GM21390 (cell line): ENCODE measurements at regions not wholly inside any gene's neighbourhood (a gene's known extent, or its start where the extent isn't known, plus 50 kb on each side); places are given as distances from the start of the nearest gene placed in this dataset.

Experiments used
- ATAC-seq: cut with Tn5 transposase; IDR thresholded peaks from one replicate; pipeline ENCODE4 v1.9.1; 2021; ENCODE audit not compliant: unreplicated experiment

DNA sequence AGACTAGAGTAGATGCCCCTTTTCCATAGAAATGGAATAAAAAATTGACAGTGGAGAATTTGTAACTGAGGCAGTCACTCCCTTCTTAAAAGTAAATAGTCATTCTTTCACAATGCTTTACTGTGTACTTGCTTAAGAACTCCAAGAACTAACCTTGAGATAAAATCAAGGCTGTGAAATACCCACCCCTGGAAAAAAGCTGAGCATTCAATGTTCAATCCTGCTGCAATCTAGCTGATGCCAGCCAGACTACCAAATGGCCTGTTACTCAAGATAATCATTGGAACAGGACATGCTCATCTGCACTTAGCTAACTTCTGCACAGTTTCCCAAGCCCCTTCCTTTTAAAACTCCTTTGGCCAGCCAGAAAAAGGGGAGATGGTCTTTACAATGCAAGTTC lies 367.4 kb upstream of the GULP1 start:
- no peak for ATAC-seq

DNA sequence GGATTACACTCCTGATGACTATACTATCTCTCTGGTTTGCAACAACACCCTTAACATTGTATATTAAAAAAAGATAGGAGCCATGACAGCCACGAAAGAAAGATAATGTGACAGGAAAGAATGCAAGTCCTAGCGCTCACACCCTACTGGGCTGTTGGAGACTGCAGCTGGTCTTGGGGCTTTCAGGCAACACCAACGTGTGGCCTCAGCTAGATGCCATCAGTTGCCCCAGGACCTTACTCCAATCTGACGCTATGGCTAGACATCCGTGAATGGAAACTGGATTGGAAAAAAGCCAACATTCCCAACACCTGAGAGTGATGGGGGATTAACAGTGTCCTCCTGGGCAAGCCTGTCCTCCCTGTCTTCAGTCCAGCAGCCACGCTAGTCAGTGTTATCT lies 357.4 kb upstream of the GULP1 start:
- no peak for ATAC-seq

DNA sequence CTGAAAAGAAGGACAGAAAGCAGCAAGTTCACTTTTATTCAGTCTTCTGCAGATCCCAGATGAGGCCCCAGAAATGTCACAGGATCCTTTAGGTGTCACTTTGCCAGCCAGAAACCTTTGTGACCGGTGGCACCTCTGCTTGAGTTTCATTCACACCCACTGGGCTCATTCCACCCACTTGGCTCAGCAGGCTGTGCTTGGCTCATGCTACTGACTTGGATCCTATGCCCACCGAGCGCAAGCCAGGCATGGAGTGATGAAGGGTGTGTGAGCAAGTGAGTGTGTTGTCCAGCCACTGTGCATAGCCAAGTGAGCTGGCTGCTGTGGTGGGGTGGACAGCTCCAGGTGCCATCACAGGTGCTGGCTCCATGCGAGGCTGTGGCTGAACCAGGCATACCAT lies 357.0 kb upstream of the GULP1 start:
- no peak for ATAC-seq

DNA sequence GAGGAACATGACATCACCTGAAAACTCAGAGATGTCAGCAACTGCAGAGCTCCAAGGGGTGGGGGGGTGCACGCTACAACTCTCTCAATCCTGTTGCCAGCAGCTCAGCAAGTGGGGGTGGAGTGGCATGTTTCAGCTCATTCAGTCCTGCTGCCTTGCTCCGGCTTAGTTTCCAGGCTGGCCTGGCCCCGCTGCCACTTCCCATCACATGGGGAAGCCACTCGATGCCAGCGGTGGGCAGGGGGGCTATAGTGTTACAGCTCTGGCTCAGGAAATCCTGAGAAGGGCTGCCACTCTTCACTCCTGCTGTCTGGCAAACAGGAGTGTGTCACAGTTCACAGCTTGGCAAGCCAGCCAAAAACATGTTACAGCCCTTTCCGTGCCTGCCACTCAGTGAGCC lies 356.5 kb upstream of the GULP1 start:
- ATAC-seq, result no peak

DNA sequence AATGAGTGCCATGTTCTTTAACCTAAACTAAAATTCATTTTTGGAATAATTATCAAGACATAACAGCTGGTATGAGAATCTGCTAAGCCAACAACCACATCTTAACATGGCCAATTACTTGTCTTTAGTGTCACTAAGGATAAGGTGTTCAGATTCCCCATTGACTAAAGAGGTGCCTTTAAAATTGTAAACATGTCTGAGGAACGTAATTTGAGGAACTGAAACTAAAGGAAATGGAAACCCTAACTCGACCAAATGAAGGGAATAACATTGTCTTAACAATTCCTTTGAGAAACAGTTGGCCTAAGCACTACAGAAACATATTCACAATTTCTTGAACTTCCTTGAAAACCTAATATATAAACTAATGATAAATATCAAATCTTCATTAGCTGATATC lies 355.4 kb upstream of the GULP1 start:
- no peak for ATAC-seq

DNA sequence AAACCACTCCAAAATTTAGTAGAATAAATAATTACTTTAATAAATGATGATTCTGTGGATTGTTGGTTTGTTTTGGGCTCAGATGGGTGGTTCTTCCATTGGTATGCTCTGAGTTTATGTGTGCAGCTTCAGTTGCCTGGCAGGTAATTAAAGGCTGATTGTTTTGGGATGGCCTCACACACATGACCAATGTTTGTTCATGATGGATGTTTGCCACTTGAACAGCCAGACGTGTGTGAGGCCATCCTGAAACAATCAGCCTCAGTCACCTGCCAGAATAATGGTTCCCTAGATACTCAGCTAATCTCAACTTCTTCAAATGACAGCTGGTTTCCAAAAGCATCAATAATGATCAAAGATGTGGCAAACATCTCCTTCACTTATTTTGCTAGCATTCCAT lies 352.5 kb upstream of the GULP1 start:
- no peak for ATAC-seq

DNA sequence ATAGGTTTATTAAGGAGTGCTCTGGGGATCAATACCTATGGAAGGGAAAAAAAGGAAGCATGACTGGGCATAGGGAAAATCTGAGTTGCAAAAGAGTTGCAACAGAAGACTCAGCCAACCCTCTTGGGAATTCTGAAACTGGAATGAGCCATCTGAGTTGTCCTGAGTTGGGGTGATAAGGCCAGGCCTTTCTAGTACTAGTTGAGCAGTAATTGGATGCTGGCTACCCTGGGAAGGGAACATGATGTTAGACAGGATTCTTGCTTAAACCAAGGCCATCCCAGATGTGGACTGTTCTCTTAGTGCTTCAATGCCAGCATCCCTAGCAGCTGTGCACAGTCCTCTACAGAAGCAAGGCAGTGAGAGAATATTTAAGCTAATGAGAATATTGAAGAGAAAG lies 348.8 kb upstream of the GULP1 start:
- no peak for ATAC-seq

DNA sequence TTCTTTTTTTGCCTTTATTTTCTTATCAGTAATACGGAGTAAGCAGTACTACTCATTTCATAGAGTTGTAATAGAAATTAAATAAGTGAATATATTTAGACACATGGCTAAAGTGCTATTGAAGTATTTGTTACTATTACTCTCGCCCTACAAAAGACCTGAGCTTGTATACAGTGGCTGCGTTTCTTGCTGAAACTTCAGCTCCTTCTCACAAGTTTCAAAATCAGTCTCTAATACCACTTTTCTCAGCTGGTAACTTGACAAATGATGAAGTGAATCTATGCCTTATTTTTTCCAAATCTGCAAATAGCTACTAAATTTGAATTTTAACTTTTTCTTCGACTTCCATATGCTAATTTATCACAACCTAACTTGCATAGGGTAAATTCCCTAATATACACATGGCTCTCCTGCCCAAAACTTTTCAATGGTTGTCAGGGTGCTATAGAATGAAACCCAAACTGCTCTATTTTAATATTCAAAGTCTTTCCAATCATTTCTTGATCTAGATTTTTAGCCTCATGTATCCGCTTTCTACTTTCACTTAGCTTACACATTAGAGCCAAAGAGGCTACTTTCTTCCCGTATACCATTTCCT lies 347.8 kb upstream of the GULP1 start:
- no peak for ATAC-seq

DNA sequence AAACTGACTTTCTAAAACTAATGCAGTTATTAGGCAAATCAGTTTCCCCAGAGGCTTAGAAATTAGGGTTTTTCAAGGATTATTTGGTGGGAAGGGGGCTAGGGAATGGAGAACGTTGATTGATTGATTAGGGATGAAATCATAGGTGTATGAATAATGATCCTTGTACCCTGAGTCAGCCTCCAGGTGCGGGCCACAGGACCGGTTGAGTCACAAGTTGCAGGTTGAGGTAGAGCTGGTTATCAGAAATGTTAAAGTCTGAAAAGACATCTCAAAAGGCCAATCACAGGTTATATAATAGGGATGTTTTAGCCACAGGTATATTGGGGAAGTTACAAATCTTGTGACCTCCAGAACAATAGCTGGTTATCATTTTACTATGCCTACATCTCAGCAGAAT lies 341.8 kb upstream of the GULP1 start:
- no peak for ATAC-seq

DNA sequence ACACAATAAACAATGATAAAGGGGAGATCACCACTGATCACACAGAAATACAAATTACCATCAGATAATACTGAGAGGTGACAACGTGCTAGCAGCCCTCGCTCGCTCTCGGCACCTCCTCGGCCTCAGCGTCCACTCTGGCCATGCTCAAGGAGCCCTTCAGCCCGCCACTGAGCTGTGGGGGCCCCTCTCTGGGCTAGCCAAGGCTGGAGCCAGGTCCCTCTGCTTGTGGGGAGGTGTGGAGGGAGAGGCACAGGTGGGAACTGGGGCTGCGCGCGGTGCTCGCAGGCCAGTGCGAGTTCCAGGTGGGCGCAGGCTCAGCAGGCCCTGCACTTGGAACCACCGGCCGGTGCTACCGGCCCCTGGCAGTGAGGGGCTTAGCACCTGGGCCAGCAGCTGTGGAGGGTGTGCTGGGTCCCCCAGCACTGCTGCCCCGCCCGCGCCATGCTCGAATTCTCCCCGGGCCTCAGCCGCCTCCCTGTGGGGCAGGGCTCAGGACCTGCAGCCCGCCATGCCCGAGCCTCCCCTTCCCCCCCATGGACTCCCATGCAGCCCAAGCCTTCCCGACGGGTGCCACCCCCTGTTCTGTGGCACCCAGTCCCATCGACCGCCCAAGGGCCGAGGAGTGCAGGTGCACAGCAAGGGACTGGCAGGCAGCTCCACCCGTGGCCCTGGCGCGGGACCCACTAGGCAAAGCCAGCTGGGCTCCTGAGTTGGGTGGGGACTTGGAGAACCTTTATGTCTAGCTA lies 340.0 kb upstream of the GULP1 start:
- no peak for ATAC-seq

DNA sequence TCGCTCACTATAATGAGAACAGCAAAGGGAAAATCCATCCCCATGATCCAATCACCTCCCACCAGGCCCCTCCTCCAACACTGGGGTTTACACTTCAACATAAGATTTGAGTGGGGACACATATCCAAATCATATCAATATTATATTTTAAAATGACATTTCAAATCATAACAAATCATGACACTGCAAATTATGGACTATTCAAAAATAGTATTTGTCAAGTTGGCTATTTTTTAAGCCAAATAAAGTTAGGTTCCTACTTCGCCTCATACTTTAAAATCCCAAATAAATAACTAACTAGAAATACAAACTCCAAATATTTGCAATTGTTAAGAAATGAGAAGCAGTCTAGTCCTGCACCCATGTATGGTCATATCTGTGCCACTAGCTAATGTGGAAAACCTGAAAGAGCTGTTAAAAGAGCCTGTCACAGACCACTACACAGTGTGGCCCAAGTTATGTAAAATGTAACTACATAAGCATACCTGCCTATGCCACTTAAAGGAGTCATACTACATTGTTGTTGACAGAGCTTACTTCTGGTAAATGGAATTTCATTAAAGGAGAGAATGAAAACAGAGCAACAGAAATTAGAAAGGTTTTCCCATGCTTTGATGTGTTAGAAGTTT lies 334.7 kb upstream of the GULP1 start:
- no peak for ATAC-seq

DNA sequence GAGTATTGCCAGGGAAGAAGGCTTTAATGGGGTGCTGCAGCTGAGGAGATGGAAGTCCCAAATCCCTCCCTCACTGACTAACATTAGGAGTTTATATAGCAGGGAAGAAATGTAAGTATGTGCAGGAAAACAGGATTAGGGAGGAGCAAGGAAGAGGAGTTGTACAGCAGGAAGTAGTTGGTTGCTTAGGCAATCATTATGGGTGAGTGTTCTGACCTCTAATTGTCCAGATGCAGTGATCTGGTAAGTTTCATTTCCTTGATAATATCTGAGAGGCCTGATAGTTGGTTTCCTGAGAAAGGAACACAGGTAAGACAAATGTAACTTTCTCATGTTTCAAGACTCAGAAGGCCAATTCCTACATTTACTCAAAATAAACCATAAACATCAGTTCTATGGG lies 331.9 kb upstream of the GULP1 start:
- ATAC-seq, result no peak

DNA sequence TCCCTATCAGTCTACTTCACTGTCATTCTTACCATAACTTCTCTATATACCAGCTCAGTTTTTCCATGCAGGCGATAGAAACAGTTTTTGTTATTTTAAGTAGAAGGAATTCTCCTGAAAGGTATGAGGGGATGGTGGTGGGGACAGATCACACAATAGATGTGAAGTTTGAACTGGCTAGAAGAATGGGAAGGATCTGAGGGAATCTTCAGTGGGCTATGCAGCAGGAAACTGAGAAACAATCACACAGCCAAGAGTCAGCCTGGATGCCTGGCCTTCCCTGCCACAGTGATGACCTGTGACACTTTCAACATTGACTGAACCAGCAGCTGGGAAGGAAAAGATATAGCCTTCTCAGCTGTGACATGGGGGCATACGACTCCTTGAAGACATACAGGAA lies 329.1 kb upstream of the GULP1 start:
- no peak for ATAC-seq

DNA sequence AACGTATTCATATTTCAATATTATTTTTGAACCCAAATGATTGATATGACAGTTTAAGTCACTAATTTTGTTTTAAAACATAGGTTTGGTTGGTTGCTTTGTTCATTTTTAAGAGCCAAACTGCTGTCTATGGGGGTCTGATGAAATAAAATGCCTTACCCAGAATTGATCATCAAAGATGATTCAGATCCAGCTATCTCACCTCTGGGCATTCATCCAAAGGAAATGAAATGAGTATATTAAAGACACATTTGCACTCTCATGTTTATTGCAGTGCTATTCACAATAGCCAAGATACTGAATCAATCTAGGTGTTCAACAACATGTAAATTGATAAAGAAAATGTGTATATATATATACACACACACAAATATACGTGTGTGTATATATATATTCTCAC lies 326.9 kb upstream of the GULP1 start:
- ATAC-seq, result no peak

DNA sequence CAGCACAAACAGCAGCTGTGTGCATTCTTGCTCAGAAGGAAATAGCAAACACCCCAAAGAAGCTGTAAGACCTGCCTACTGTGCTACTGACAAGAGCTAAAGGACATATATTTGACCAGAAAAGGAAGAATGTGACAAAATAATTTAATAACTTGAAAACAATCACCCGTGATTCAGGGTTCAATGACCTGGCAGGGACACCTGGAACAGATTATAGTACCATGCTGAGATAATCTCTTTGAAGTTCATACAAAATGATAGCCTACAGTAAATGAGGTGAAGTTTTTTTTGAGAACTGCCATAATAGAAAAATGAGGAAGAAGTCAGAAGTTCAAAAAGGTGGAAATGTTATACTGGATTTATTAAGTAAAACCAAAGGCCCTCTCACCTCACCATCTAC lies 324.8 kb upstream of the GULP1 start:
- no peak for ATAC-seq

DNA sequence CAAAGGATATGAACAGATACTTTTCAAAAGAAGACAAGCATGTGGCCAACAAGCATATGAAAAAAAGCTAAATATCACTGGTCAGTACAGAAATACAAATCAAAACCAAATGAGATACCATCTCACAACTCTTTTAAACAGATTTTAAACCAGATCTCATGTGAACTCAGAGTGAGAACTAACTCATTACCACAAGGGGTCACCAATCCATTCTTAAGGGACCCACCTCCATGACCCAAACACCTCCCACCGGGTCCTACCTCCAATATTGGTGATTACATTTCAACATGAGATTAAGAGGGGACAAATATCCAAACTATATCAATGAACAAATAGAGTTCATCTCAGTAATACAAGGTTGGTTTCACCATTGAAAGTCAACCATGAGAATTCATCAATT lies 319.8 kb upstream of the GULP1 start:
- ATAC-seq, result no peak

DNA sequence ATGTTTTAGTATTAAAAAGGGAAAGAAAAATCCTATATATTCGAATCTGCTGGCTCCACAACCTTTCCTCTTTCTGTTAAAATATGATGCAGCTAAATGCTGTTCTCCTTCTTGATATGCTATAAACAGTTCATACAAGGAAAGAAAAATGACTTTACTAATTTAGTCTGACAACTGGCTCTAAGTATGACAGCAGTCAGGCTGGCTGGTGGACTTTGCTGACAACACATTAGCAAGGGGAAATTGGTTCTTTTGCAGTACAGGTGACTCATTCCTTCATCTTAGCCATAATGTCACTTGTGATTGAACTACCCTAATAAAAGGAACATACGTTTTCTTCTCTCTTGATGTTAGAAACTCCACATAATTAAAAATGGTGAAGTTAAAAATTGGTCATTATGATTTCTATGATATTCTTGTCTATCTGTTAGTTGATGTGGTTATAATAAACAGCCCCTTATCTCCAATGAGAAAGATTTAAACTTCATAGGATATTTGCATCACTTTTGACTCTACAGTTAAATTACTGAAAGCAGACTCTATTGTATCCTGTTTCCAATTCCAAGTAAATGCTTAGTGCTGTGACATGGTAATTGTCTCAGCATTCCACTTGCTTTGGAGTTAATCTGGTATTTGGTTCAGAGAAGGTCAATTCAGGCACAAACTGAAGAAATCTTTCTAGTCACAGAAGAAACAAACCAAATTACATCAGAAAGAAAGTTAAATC lies 315.3 kb upstream of the GULP1 start:
- ATAC-seq, result no peak

DNA sequence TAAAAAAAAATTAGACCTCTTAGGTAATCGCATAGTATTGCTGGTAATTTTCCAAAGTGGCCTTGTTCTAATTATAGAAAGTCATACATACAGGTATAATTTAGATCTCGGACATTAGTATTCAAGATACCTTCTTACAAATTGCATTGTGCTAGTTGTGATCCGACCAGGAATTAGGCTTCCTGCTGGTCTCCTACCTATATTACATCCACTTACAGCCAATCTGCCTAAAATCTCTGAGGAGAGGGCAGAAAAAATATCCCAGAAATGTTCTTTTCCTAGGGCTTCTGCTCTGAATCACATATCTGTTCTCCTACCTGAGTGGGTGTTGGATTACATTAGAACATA lies 314.7 kb upstream of the GULP1 start:
- ATAC-seq, result no peak

DNA sequence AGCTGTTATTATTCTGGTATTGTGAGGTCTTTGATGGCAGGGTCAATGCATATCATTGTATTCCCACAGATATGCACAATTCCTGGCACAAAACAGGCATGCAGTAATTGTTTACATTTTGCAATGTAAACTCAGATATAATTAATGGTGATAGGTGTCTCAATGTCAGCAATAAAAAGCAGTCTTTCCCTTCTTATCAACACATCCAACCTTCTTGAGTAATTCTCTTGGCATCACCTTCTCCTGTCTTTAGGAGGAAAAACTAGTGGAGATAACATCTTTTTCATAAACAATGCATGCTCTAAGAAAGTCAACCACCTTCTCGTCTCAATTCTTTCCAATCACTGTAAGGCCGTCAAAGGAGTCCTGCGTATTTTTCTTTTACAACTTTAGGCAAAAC lies 313.3 kb upstream of the GULP1 start:
- no peak for ATAC-seq

DNA sequence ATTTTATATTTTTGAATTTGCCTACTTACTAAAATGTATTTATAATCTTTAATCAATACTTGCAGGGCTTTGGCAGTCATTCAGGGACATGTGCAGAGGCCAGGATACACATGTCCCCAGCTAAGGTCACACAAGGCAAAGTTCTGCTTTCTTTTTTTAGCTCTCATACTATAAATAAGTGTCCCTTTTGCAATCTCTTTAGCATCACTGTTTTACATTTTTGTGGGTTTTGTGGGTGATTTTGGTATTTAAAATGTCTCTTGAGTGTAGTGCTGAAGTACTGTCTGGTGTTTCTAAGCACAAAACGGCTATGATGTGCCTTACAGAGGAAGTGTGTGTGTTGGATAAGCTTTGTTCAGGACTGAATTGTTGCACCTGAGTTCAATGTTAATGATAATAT lies 309.0 kb upstream of the GULP1 start:
- peak; percentile 85 for ATAC-seq

DNA sequence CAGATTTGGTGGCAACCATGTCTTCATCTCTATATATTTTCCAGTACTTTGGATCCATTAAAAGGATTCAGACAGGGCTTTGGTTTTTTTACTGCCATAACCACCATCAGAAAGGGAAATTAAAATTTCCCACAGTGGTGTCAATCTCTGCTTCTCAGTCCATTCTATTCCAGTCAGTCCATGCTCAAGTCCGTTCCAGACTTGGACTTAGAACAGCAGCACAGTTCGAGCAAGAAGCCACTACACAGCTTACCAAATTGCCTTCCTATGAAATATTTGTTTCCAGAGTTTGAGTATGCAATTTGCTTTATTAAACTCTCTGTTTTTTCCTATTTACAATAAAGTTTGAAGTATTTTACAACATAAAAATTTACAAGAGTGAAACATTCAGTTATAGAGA lies 306.5 kb upstream of the GULP1 start:
- no peak for ATAC-seq

DNA sequence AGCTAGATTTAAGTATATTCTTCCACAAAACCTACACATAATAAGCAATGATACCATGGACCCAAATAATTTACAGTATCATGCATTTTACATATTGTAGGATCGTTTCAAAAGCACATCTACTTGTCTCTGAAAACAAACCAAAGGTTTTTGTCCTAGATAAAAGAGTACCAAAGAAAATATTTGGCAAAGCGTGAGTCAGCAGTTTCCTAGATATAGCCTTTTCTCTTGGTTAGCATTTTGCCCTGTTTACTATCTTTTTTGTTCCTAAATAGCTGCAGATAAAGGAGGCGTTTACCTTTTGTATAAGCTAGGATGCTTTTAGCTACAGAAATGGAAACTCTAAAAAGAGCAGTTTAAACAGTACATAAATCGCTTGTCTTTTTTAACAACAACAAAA lies 305.8 kb upstream of the GULP1 start:
- no peak for ATAC-seq
